Endothelial cell of umbilical vein (primary cell): ENCODE measurements at regions not wholly inside any gene's neighbourhood (a gene's known extent, or its start where the extent isn't known, plus 50 kb on each side); places are given as distances from the start of the nearest gene placed in this dataset.

Source experiments
- BruUV-seq: library from RNA; stranded (reverse); fragments of 400-500 nt; replicated peaks from 2 replicates; lab custom pipeline; 2021; lab: Mats Ljungman, UMichigan
- CTCF ChIA-PET: fragments of 300-600, 350-600 bp; sonication (Branson Sonifier 250); formaldehyde crosslinking; loops from one replicate; lab custom pipeline; 2021; ENCODE audit warnings: antibody characterized with exemption, inconsistent platforms; lab: Charles Lee
- POLR2A ChIA-PET: fragments of 300-600, 350-600 bp; sonication (Branson Sonifier 250); formaldehyde crosslinking; loops from one replicate; lab custom pipeline; 2021; ENCODE audit warnings: antibody characterized with exemption, inconsistent platforms; lab: Charles Lee
- DNase-seq: peaks from one replicate; pipeline ENCODE4 v3.0.0-alpha.2; 2011; ENCODE audit warnings: low read depth, low spot score
- FAIRE-seq: peaks from 2 replicates; lab custom pipeline; 2011; peaks lifted over from hg19 to GRCh38; lab: Jason Lieb, UNC
- H2AFZ ChIP-seq: 2 replicates; pipeline ENCODE4 v1.6.0; 2012; ENCODE audit warnings: low read depth, low read length, control low read depth, inconsistent platforms
- H3K27ac ChIP-seq: 2 replicates; pipeline ENCODE4 v1.5.1; 2011; ENCODE audit warnings: low read depth, mild to moderate bottlenecking, control low read depth, low read length, moderate library complexity; ENCODE audit not compliant: insufficient read depth
- H3K27me3 ChIP-seq, 2 experiments: 2 replicates each; pipeline versions ENCODE4 v1.6.0 to v1.6.1; 2011; ENCODE audit warnings: low read length in 2 of 2, mixed read lengths in 1 of 2; ENCODE audit not compliant: control insufficient read depth in 2 of 2, insufficient read depth in 2 of 2
- H3K36me3 ChIP-seq, 2 experiments: 2 replicates in 1 of 2; 3 replicates in 1 of 2; pipeline ENCODE4 v1.5.1; 2011; ENCODE audit warnings: low read length in 2 of 2, mild to moderate bottlenecking in 1 of 2, moderate library complexity in 1 of 2; ENCODE audit not compliant: control insufficient read depth in 2 of 2, insufficient read depth in 2 of 2; ENCODE audit errors: extremely low read depth in 1 of 2
- H3K4me1 ChIP-seq: 3 replicates; pipeline ENCODE4 v1.5.1; 2011; ENCODE audit warnings: mild to moderate bottlenecking, low read length; ENCODE audit not compliant: control insufficient read depth, insufficient read depth; ENCODE audit errors: extremely low read depth
- H3K4me2 ChIP-seq: 2 replicates; pipeline ENCODE4 v1.6.1; 2011; ENCODE audit warnings: low read length, control low read depth, mixed read lengths; ENCODE audit not compliant: insufficient read depth
- H3K4me3 ChIP-seq, 3 experiments: fragments of 200-600 bp in 1 of 3; sonication (generic), shearing (Covaris generic) in 1 of 3; replicated peaks in 1 of 3; 2 replicates each; pipeline ENCODE4 v1.5.1; 2011 to 2016; ENCODE audit warnings: control low read depth in 3 of 3, low read length in 3 of 3, mild to moderate bottlenecking in 2 of 3, inconsistent platforms in 1 of 3, low read depth in 1 of 3, moderate library complexity in 1 of 3; ENCODE audit not compliant: insufficient read depth in 1 of 3
- H3K79me2 ChIP-seq: 2 replicates; pipeline ENCODE4 v1.6.0; 2012; ENCODE audit warnings: low read length, inconsistent platforms; ENCODE audit not compliant: control insufficient read depth, insufficient read depth
- H3K9ac ChIP-seq: replicated peaks from 2 replicates; pipeline ENCODE3; 2011; ENCODE audit warnings: low read length, control low read depth; ENCODE audit not compliant: insufficient read depth; ENCODE audit errors: extremely low read depth
- H3K9me1 ChIP-seq: replicated peaks from 3 replicates; pipeline ENCODE4 v1.6.0; 2011; ENCODE audit warnings: mild to moderate bottlenecking, low read length; ENCODE audit not compliant: control insufficient read depth, insufficient read depth; ENCODE audit errors: extremely low read depth
- H3K9me3 ChIP-seq: replicated peaks from 2 replicates; pipeline ENCODE4 v1.5.1; 2012; ENCODE audit warnings: low read length, inconsistent platforms; ENCODE audit not compliant: control insufficient read depth, insufficient read depth
- H4K20me1 ChIP-seq: replicated peaks from 2 replicates; pipeline ENCODE3; 2011; ENCODE audit warnings: mild to moderate bottlenecking, low read length; ENCODE audit not compliant: control insufficient read depth, insufficient read depth; ENCODE audit errors: extremely low read depth
- EZH2 ChIP-seq: IDR thresholded peaks from 2 replicates; pipeline ENCODE4 v1.6.1; 2012; ENCODE audit warnings: borderline replicate concordance, low read depth, mild to moderate bottlenecking, moderate library complexity, low read length, inconsistent platforms; ENCODE audit not compliant: severe bottlenecking
- FOS ChIP-seq: IDR thresholded peaks from 2 replicates; pipeline ENCODE4 v1.6.1; 2011; ENCODE audit warnings: mild to moderate bottlenecking, low read length, moderate library complexity, borderline replicate concordance; ENCODE audit not compliant: insufficient read depth
- GATA2 ChIP-seq: IDR thresholded peaks from 2 replicates; pipeline ENCODE4 v1.7.0; 2011; ENCODE audit warnings: low read depth, mild to moderate bottlenecking, moderate library complexity, mixed read lengths, low read length; ENCODE audit not compliant: insufficient read length, insufficient read depth
- JUN ChIP-seq: IDR thresholded peaks from 2 replicates; pipeline ENCODE4 v1.6.1; 2011; ENCODE audit warnings: borderline replicate concordance, low read depth; ENCODE audit not compliant: insufficient read length, insufficient read depth
- MYC ChIP-seq: IDR thresholded peaks from one replicate; pipeline ENCODE4 v1.6.1; 2011; ENCODE audit warnings: mild to moderate bottlenecking, low read depth, low read length
- POLR2A ChIP-seq: IDR thresholded peaks from 2 replicates; pipeline ENCODE4 v1.6.1; 2012; ENCODE audit warnings: low read depth, mild to moderate bottlenecking, control low read depth, low read length
- POLR2AphosphoS5 ChIP-seq: IDR thresholded peaks from 2 replicates; pipeline ENCODE4 v1.6.1; 2012; ENCODE audit warnings: low read depth, mild to moderate bottlenecking, control low read depth, low read length, moderate library complexity; ENCODE audit not compliant: insufficient read depth
- dilution Hi-C: fragments of 300-500 bp; cut with MboI; formaldehyde crosslinking; loops from one replicate; pipeline ENCODE4 v1.15.0; 2019; ENCODE audit warnings: low sequenced_read_pairs; ENCODE audit not compliant: extremely low pct_ligation_motif_present
- intact Hi-C: fragments of 100-400 bp; cut with micrococcal nuclease; formaldehyde crosslinking; loops from one replicate; pipeline ENCODE4 v1.10.0; 2022
- TF ChIP-seq, protein P1 (sequence below), 2 donors: IDR thresholded peaks; 1 replicate in 1 of 2; 2 replicates in 1 of 2; pipeline ENCODE4 v1.5.1; 2011; ENCODE audit warnings: low read length in 2 of 2, mild to moderate bottlenecking in 2 of 2, moderate library complexity in 2 of 2, control low read depth in 1 of 2, inconsistent platforms in 1 of 2, low read depth in 1 of 2; ENCODE audit not compliant: insufficient read depth in 1 of 2; ENCODE audit errors: extremely low read depth in 1 of 2
- TF ChIP-seq, protein P2 (sequence below): IDR thresholded peaks from 2 replicates; pipeline ENCODE4 v1.6.1; 2011; ENCODE audit not compliant: insufficient read depth, insufficient read length

DNA sequence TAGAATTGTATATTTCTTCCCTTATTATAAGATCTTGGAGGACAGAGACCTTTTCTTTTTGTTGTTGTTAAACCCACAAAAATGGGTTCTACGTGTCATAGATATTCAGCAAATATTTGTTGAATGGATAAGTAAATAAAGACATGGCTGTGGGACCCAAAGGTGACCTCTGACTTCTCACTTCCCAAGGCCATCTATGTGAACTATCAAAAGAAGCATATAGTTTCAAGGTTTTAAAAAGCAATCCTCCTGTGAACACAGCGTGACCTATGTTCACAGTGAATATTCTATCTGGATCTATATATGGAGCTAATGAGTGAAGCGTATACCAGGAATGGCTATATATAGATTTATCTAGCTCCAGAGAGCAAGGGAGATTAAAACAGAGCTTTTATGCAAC lies 312.8 kb upstream of the C11orf87 start:
- H3K9me1 ChIP-seq: no peaks in the 10 kb centered on the region
- no peak overlapping the region for H3K27ac ChIP-seq
- POLR2A ChIA-PET: no interaction called here
- DNase-seq: no peak
- H3K79me2 ChIP-seq: no peaks in the 10 kb centered on the region
- no peak overlapping the region for H3K9ac ChIP-seq
- H3K27me3 ChIP-seq: peaks cover 0 to 2% of the 10 kb centered on the region in 2 experiments
- no peak overlapping the region for H2AFZ ChIP-seq
- H3K4me2 ChIP-seq: no peak overlapping the region
- H3K4me1 ChIP-seq: no peaks in the 10 kb centered on the region
- BruUV-seq: no TSS peak
- no peak for FAIRE-seq
- H3K36me3 ChIP-seq: no peaks in the 10 kb centered on the region
- intact Hi-C loops (no loop called here), dilution Hi-C loops (no loop called here)
- no peaks in the 10 kb centered on the region for H3K9me3 ChIP-seq
- CTCF ChIA-PET: no interaction called here
- no peak overlapping the region for H3K4me3 ChIP-seq
- H4K20me1 ChIP-seq: no peaks in the 10 kb centered on the region
- TF ChIP-seq POLR2A (no peak), POLR2AphosphoS5 (no peak), EZH2 (no peak), MYC (no peak), GATA2 (no peak), FOS (no peak), JUN (no peak)
- TF ChIP-seq, protein P1, sequence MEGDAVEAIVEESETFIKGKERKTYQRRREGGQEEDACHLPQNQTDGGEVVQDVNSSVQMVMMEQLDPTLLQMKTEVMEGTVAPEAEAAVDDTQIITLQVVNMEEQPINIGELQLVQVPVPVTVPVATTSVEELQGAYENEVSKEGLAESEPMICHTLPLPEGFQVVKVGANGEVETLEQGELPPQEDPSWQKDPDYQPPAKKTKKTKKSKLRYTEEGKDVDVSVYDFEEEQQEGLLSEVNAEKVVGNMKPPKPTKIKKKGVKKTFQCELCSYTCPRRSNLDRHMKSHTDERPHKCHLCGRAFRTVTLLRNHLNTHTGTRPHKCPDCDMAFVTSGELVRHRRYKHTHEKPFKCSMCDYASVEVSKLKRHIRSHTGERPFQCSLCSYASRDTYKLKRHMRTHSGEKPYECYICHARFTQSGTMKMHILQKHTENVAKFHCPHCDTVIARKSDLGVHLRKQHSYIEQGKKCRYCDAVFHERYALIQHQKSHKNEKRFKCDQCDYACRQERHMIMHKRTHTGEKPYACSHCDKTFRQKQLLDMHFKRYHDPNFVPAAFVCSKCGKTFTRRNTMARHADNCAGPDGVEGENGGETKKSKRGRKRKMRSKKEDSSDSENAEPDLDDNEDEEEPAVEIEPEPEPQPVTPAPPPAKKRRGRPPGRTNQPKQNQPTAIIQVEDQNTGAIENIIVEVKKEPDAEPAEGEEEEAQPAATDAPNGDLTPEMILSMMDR (IDR thresholded peaks at IDR 0.05; ENCODE audit: extremely low read depth in 1 of 2, insufficient read depth in 1 of 2, low read depth in 1 of 2, low read length in 2 of 2): no peak
- TF ChIP-seq, protein P2, sequence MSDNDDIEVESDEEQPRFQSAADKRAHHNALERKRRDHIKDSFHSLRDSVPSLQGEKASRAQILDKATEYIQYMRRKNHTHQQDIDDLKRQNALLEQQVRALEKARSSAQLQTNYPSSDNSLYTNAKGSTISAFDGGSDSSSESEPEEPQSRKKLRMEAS: no peak
